Osteoblast (primary cell): ENCODE measurements at regions not wholly inside any gene's neighbourhood (a gene's known extent, or its start where the extent isn't known, plus 50 kb on each side); places are given as distances from the start of the nearest gene placed in this dataset.

Experiments
- DNase-seq: peaks from one replicate; pipeline ENCODE4 v3.0.0; 2011; ENCODE audit warnings: low spot score, mixed read lengths; ENCODE audit not compliant: insufficient read length; ENCODE audit errors: missing footprints
- H2AFZ ChIP-seq: 2 replicates; pipeline ENCODE4 v1.6.0; 2011; ENCODE audit warnings: mild to moderate bottlenecking, low read length
- H3K27ac ChIP-seq: 2 replicates; pipeline ENCODE4 v1.5.1; 2011; ENCODE audit warnings: mild to moderate bottlenecking, low read depth, low read length, moderate library complexity
- H3K27me3 ChIP-seq: 2 replicates; pipeline ENCODE4 v1.6.0; 2012; ENCODE audit warnings: mild to moderate bottlenecking, control low read depth, inconsistent platforms, low read length, moderate library complexity; ENCODE audit not compliant: insufficient read depth
- H3K36me3 ChIP-seq: 2 replicates; pipeline ENCODE4 v1.5.1; 2011; ENCODE audit warnings: mild to moderate bottlenecking, low read length, control low read depth, moderate library complexity; ENCODE audit not compliant: insufficient read depth
- H3K4me1 ChIP-seq: 2 replicates; pipeline ENCODE4 v1.5.1; 2011; ENCODE audit warnings: mild to moderate bottlenecking, low read length, control low read depth, moderate library complexity; ENCODE audit not compliant: insufficient read depth
- H3K4me2 ChIP-seq: 2 replicates; pipeline ENCODE4 v1.6.0; 2011; ENCODE audit warnings: mild to moderate bottlenecking, low read length; ENCODE audit not compliant: insufficient read depth
- H3K4me3 ChIP-seq: fragments of 200-600 bp; sonication (generic); 3 replicates; pipeline ENCODE4 v1.5.1; 2012; ENCODE audit warnings: mild to moderate bottlenecking, low read length, inconsistent platforms; ENCODE audit not compliant: insufficient read depth
- H3K79me2 ChIP-seq: 2 replicates; pipeline ENCODE4 v1.6.0; 2012; ENCODE audit warnings: mild to moderate bottlenecking, low read length, control low read depth, inconsistent platforms; ENCODE audit not compliant: insufficient read depth
- H3K9me3 ChIP-seq: 2 replicates; pipeline ENCODE4 v1.5.1; 2011; ENCODE audit warnings: low read depth, low read length, control low read depth
- H4K20me1 ChIP-seq: 2 replicates; pipeline ENCODE4 v1.6.0; 2012; ENCODE audit warnings: mild to moderate bottlenecking, low read length, control low read depth; ENCODE audit not compliant: insufficient read depth
- CTCF ChIP-seq: IDR thresholded peaks from 2 replicates; pipeline ENCODE4 v1.5.1; 2011; ENCODE audit warnings: mild to moderate bottlenecking, low read depth, low read length, moderate library complexity; ENCODE audit errors: extremely low read depth

DNA sequence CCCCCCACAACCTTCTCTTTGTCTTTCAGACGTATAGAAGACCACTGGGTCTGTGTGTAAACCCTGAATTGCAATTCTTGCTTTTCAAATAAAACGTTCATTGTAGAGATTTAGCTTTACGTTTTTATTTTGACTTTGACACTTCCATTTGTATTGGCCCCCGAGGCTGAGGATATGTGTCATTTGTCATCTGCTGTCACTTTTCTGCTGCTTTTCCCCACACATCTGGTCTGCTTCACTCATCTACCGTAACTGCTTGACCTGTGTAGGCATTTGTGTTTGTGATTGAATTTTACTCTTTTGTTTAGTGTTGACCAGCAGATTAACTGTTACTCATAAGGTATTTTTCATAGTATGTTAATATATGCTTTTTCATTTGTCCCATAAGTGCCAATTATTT lies 157.2 kb upstream of the SYT10 start:
- DNase-seq, result no peak
- H3K4me2 ChIP-seq, result no peak overlapping the region
- TF ChIP-seq CTCF, result no peak

GRCh38 chr12:33602515-33602914 lies 162.9 kb upstream of the SYT10 start:
- Histone ChIP-seq H2AFZ (no peak overlapping the region), H3K4me3 (no peak overlapping the region), H3K27ac (no peak overlapping the region), H4K20me1 (no peaks in the 10 kb centered on the region), H3K9me3 (no peaks in the 10 kb centered on the region), H3K4me2 (no peak overlapping the region), H3K27me3 (no peaks in the 10 kb centered on the region), H3K4me1 (no peaks in the 10 kb centered on the region), H3K36me3 (no peaks in the 10 kb centered on the region), H3K79me2 (no peaks in the 10 kb centered on the region)
- no peak for TF ChIP-seq CTCF
- no peak for DNase-seq

More for the DNA sequence above, 157.2 kb upstream of the SYT10 start:
- no peak overlapping the region for H3K4me3 ChIP-seq
- peaks cover 2% of the 10 kb centered on the region for H3K9me3 ChIP-seq
- no peaks in the 10 kb centered on the region for H3K79me2 ChIP-seq
- no peaks in the 10 kb centered on the region for H3K36me3 ChIP-seq
- H4K20me1 ChIP-seq, result no peaks in the 10 kb centered on the region
- no peaks in the 10 kb centered on the region for H3K4me1 ChIP-seq
- no peak overlapping the region for H3K27ac ChIP-seq
- H3K27me3 ChIP-seq, result no peaks in the 10 kb centered on the region
- H2AFZ ChIP-seq, result no peak overlapping the region

- Histone ChIP-seq H3K27ac (no peak overlapping the region), H3K36me3 (no peaks in the 10 kb centered on the region), H3K27me3 (no peaks in the 10 kb centered on the region), H3K4me3 (no peak overlapping the region), H3K4me1 (no peaks in the 10 kb centered on the region), H3K79me2 (no peaks in the 10 kb centered on the region), H3K9me3 (no peaks in the 10 kb centered on the region), H3K4me2 (no peak overlapping the region), H2AFZ (no peak overlapping the region), H4K20me1 (no peaks in the 10 kb centered on the region)
- DNase-seq, result no peak
- TF ChIP-seq CTCF, result no peak
These were observed 166.1 kb upstream of the SYT10 start for GRCh38 chr12:33605757-33606156.

- Histone ChIP-seq H3K27me3 (no peaks in the 10 kb centered on the region), H3K4me1 (no peaks in the 10 kb centered on the region), H3K9me3 (no peaks in the 10 kb centered on the region), H3K4me3 (no peak overlapping the region), H3K36me3 (no peaks in the 10 kb centered on the region), H3K27ac (no peak overlapping the region), H2AFZ (no peak overlapping the region), H3K79me2 (no peaks in the 10 kb centered on the region), H4K20me1 (no peaks in the 10 kb centered on the region), H3K4me2 (no peak overlapping the region)
- no peak for TF ChIP-seq CTCF
- DNase-seq, result no peak
These were observed 170.3 kb upstream of the SYT10 start for GRCh38 chr12:33609910-33610309.
